Uterus (tissue), 2 donors: ENCODE measurements at regions not wholly inside any gene's neighbourhood (a gene's known extent, or its start where the extent isn't known, plus 50 kb on each side); places are given as distances from the start of the nearest gene placed in this dataset.

Experiments
- POLR2A ChIP-seq, 2 donors: fragments of 450-650 bp; IDR thresholded peaks; one replicate each; pipeline ENCODE4 v1.6.1; 2016; ENCODE audit warnings: antibody characterized with exemption in 2 of 2, mild to moderate bottlenecking in 1 of 2, moderate library complexity in 1 of 2
- TF ChIP-seq, protein P1 (sequence below), 4 experiments: fragments of 200-600 bp in 2 of 4; fragments of 450-650 bp in 2 of 4; sonication (generic) in 2 of 4; IDR thresholded peaks; one replicate each; pipeline ENCODE4 v1.5.1; 2016 to 2019; ENCODE audit warnings: antibody characterized with exemption in 4 of 4, mild to moderate bottlenecking in 2 of 4, moderate library complexity in 1 of 4

DNA sequence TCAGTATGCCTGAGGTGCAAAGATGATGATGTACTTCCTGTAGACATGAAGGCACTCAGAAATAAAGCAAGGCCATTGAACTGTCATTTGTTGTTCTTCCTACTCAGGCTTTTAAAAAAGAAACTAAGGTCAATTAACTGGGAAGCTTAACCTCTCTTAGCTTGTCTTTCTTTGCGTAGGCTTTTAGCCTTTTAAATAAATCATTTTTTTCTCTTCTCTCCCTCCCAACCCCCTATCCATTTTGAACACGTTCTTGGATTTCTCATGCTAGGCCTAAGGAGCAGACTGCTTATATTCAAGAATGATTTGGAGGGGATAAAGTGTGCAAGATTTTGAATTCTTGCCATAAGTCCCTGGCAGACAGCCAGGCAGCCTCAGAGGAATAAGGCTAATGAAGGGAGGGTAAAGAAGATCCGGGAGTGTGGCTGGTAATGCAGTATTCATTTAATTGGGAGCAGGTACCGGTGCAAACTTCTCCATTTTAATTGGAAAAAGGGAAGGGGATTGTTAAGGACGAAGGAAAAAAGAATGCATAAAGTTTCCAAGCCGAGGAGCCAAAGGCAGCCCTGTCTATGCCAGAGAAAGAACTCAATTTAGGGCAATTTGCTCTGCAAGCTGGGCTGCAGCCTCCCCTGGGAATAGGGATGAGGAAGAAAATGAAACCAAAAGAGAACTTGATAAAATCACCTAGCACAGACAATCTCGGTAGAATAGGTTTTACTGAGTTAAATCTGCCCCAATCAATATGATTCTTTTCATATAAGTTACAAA is 343.8 kb upstream of the MMS22L start:
- no peak for TF ChIP-seq POLR2A (IDR thresholded peaks at IDR 0.05)
- TF ChIP-seq, protein P1, sequence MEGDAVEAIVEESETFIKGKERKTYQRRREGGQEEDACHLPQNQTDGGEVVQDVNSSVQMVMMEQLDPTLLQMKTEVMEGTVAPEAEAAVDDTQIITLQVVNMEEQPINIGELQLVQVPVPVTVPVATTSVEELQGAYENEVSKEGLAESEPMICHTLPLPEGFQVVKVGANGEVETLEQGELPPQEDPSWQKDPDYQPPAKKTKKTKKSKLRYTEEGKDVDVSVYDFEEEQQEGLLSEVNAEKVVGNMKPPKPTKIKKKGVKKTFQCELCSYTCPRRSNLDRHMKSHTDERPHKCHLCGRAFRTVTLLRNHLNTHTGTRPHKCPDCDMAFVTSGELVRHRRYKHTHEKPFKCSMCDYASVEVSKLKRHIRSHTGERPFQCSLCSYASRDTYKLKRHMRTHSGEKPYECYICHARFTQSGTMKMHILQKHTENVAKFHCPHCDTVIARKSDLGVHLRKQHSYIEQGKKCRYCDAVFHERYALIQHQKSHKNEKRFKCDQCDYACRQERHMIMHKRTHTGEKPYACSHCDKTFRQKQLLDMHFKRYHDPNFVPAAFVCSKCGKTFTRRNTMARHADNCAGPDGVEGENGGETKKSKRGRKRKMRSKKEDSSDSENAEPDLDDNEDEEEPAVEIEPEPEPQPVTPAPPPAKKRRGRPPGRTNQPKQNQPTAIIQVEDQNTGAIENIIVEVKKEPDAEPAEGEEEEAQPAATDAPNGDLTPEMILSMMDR (IDR thresholded peaks at IDR 0.05): no peak
